ENCODE measurements at regions not wholly inside any gene's neighbourhood (a gene's known extent, or its start where the extent isn't known, plus 50 kb on each side); places are given as distances from the start of the nearest gene placed in this dataset.

GRCh38 chr18:10076502-10077030 is 162.8 kb downstream of the VAPA start:
- DNase-seq (ENCODE audit: unreplicated experiment): no peak
- Mint-ChIP-seq H3K4me1 (ENCODE audit: insufficient read depth, unreplicated experiment) (peaks cover 7% of the 10 kb centered on the region), H3K27me3 (ENCODE audit: insufficient read depth, unreplicated experiment) (peaks cover 11% of the 10 kb centered on the region), H3K4me3 (ENCODE audit: unreplicated experiment) (no peak overlapping the region), H3K36me3 (ENCODE audit: insufficient read depth, unreplicated experiment) (no peaks in the 10 kb centered on the region), H3K9me3 (ENCODE audit: unreplicated experiment) (no peaks in the 10 kb centered on the region), H3K27ac (ENCODE audit: low read depth, unreplicated experiment) (peak overlapping the region; percentile 7)
- TF ChIP-seq CTCF (IDR thresholded peaks at IDR 0.05; ENCODE audit: unreplicated experiment): no peak
- CTCF ChIA-PET: interaction anchor here (0.5 kb wide), 1 partner anchor 12 kb away, joined by 3 read pairs; no protein-coding TSS in a partner anchor
- intact Hi-C loops (cut with micrococcal nuclease): no loop called here
- POLR2A ChIA-PET: no interaction called here
- BruUV-seq (replicated peaks): no TSS peak

- no peak overlapping the region for H3K4me3 Mint-ChIP-seq (ENCODE audit: unreplicated experiment)
- no TSS peak for BruUV-seq (replicated peaks)
- H3K4me1 Mint-ChIP-seq (ENCODE audit: insufficient read depth, unreplicated experiment): no peaks in the 10 kb centered on the region
These were observed 164.2 kb downstream of the VAPA start for GRCh38 chr18:10077986-10078385.

GRCh38 chr18:10080372-10080771 is 166.6 kb downstream of the VAPA start:
- Mint-ChIP-seq H3K27ac (ENCODE audit: low read depth, unreplicated experiment) (no peak overlapping the region), H3K4me3 (ENCODE audit: unreplicated experiment) (no peak overlapping the region), H3K27me3 (ENCODE audit: insufficient read depth, unreplicated experiment) (peaks cover 10% of the 10 kb centered on the region), H3K4me1 (ENCODE audit: insufficient read depth, unreplicated experiment) (no peaks in the 10 kb centered on the region), H3K36me3 (ENCODE audit: insufficient read depth, unreplicated experiment) (no peaks in the 10 kb centered on the region), H3K9me3 (ENCODE audit: unreplicated experiment) (peaks cover 10% of the 10 kb centered on the region)
- ChIA-PET POLR2A (no interaction called here), CTCF (no interaction called here)
- no peak for DNase-seq (ENCODE audit: unreplicated experiment)
- no TSS peak for BruUV-seq (replicated peaks)
- no peak for TF ChIP-seq CTCF (IDR thresholded peaks at IDR 0.05; ENCODE audit: unreplicated experiment)
- intact Hi-C loops (cut with micrococcal nuclease): no loop called here

More at GRCh38 chr18:10077986-10078385, 164.2 kb downstream of the VAPA start:
- CTCF ChIA-PET: no interaction called here
- Mint-ChIP-seq H3K27me3 (ENCODE audit: insufficient read depth, unreplicated experiment) (peaks cover 11% of the 10 kb centered on the region), H3K36me3 (ENCODE audit: insufficient read depth, unreplicated experiment) (no peaks in the 10 kb centered on the region), H3K9me3 (ENCODE audit: unreplicated experiment) (peaks cover 9% of the 10 kb centered on the region), H3K27ac (ENCODE audit: low read depth, unreplicated experiment) (no peak overlapping the region)
- DNase-seq (ENCODE audit: unreplicated experiment): no peak
- intact Hi-C loops (cut with micrococcal nuclease): no loop called here
- no peak for TF ChIP-seq CTCF (IDR thresholded peaks at IDR 0.05; ENCODE audit: unreplicated experiment)
- POLR2A ChIA-PET: no interaction called here

GRCh38 chr18:10081492-10081891 is 167.7 kb downstream of the VAPA start:
- no peaks in the 10 kb centered on the region for H3K27me3 Mint-ChIP-seq (ENCODE audit: insufficient read depth, unreplicated experiment)
- ChIA-PET POLR2A (no interaction called here), CTCF (no interaction called here)
- peaks cover 10% of the 10 kb centered on the region for H3K9me3 Mint-ChIP-seq (ENCODE audit: unreplicated experiment)
- H3K36me3 Mint-ChIP-seq (ENCODE audit: insufficient read depth, unreplicated experiment): no peaks in the 10 kb centered on the region
- H3K4me3 Mint-ChIP-seq (ENCODE audit: unreplicated experiment): no peak overlapping the region
- intact Hi-C loops (cut with micrococcal nuclease): no loop called here
- no peak overlapping the region for H3K27ac Mint-ChIP-seq (ENCODE audit: low read depth, unreplicated experiment)
- H3K4me1 Mint-ChIP-seq (ENCODE audit: insufficient read depth, unreplicated experiment): no peaks in the 10 kb centered on the region
- DNase-seq (ENCODE audit: unreplicated experiment): no peak
- no TSS peak for BruUV-seq (replicated peaks)
- no peak for TF ChIP-seq CTCF (IDR thresholded peaks at IDR 0.05; ENCODE audit: unreplicated experiment)
